ENCODE measurements at regions not wholly inside any gene's neighbourhood (a gene's known extent, or its start where the extent isn't known, plus 50 kb on each side); places are given as distances from the start of the nearest gene placed in this dataset.

- TF ChIP-seq CTCF (IDR thresholded peaks at IDR 0.05; ENCODE audit: low read depth, low read length, poor library complexity, severe bottlenecking), result no peak
- no peak for TF ChIP-seq EZH2phosphoT487 (IDR thresholded peaks at IDR 0.05; ENCODE audit: borderline replicate concordance, low read length)
Observed at GRCh38 chr12:58814036-58814435, 106.3 kb downstream of the LRIG3 start.

Measured in DOHH2 (cell line).